ENCODE measurements at regions not wholly inside any gene's neighbourhood (a gene's known extent, or its start where the extent isn't known, plus 50 kb on each side); places are given as distances from the start of the nearest gene placed in this dataset.

GRCh38 chr11:92735039-92735438, 234.4 kb upstream of the MTNR1B start:
- intact Hi-C loops (cut with DNase I), result no loop called here

GRCh38 chr11:92738276-92738675, 231.2 kb upstream of the MTNR1B start:
- intact Hi-C loops (cut with DNase I), result no loop called here
- DNase-seq, result no peak

More at GRCh38 chr11:92735039-92735438, 234.4 kb upstream of the MTNR1B start:
- no peak for DNase-seq

- intact Hi-C loops (cut with DNase I), result no loop called here
- DNase-seq, result no peak
Observed at GRCh38 chr11:92739041-92739440, 230.4 kb upstream of the MTNR1B start.

GRCh38 chr11:92739491-92739890, 230.0 kb upstream of the MTNR1B start:
- no peak for DNase-seq
- intact Hi-C loops (cut with DNase I), result no loop called here

- no peak for DNase-seq
- intact Hi-C loops (cut with DNase I), result no loop called here
Observed at GRCh38 chr11:92740276-92740675, 229.2 kb upstream of the MTNR1B start.

GRCh38 chr11:92744929-92745585, 224.4 kb upstream of the MTNR1B start:
- intact Hi-C loops (cut with DNase I), result no loop called here

GRCh38 chr11:92750794-92751193, 218.7 kb upstream of the MTNR1B start:
- DNase-seq, result no peak
- intact Hi-C loops (cut with DNase I), result no loop called here

More at GRCh38 chr11:92744929-92745585, 224.4 kb upstream of the MTNR1B start:
- DNase-seq, result no peak

- intact Hi-C loops (cut with DNase I), result no loop called here
- DNase-seq, result peak in 1 of 10 donors; percentile 75
Observed at GRCh38 chr11:92751594-92751993, 217.9 kb upstream of the MTNR1B start.

GRCh38 chr11:92752122-92752521, 217.3 kb upstream of the MTNR1B start:
- DNase-seq, result no peak
- intact Hi-C loops (cut with DNase I), result no loop called here

- intact Hi-C loops (cut with DNase I), result no loop called here
Observed at GRCh38 chr11:92753161-92753560, 216.3 kb upstream of the MTNR1B start.

GRCh38 chr11:92758241-92758780, 211.1 kb upstream of the MTNR1B start:
- DNase-seq, result no peak
- intact Hi-C loops (cut with DNase I), result no loop called here

More at GRCh38 chr11:92753161-92753560, 216.3 kb upstream of the MTNR1B start:
- DNase-seq, result no peak

GRCh38 chr11:92759571-92760214, 209.8 kb upstream of the MTNR1B start:
- intact Hi-C loops (cut with DNase I), result no loop called here
- no peak for DNase-seq

GRCh38 chr11:92762121-92762540, 207.3 kb upstream of the MTNR1B start:
- intact Hi-C loops (cut with DNase I), result no loop called here
- no peak for DNase-seq

- no peak for DNase-seq
- intact Hi-C loops (cut with DNase I), result no loop called here
Observed at GRCh38 chr11:92763336-92763735, 206.1 kb upstream of the MTNR1B start.

- intact Hi-C loops (cut with DNase I), result no loop called here
- DNase-seq, result no peak
Observed at GRCh38 chr11:92764128-92764527, 205.3 kb upstream of the MTNR1B start.

- DNase-seq, result no peak
- intact Hi-C loops (cut with DNase I), result no loop called here
Observed at GRCh38 chr11:92765082-92765840, 204.2 kb upstream of the MTNR1B start.

- intact Hi-C loops (cut with DNase I), result no loop called here
- peak in 2 of 10 donors; percentile 12 to 62 for DNase-seq
Observed at GRCh38 chr11:92765965-92766371, 203.5 kb upstream of the MTNR1B start.

- no peak for DNase-seq
- intact Hi-C loops (cut with DNase I), result no loop called here
Observed at GRCh38 chr11:92766698-92767097, 202.8 kb upstream of the MTNR1B start.

- no peak for DNase-seq
- intact Hi-C loops (cut with DNase I), result no loop called here
Observed at GRCh38 chr11:92767416-92767815, 202.0 kb upstream of the MTNR1B start.

- DNase-seq, result no peak
- intact Hi-C loops (cut with DNase I), result no loop called here
Observed at GRCh38 chr11:92768121-92768840, 201.2 kb upstream of the MTNR1B start.

GRCh38 chr11:92769112-92769511, 200.3 kb upstream of the MTNR1B start:
- DNase-seq, result no peak
- intact Hi-C loops (cut with DNase I), result no loop called here
